IMR-90 (cell line): ENCODE measurements at regions not wholly inside any gene's neighbourhood (a gene's known extent, or its start where the extent isn't known, plus 50 kb on each side); places are given as distances from the start of the nearest gene placed in this dataset.
"Not testable (repeated sequence)": the region's sequence is repeated elsewhere in the genome, so short reads cannot be mapped to it uniquely, and the experiment has no call there.

Experiments used
- ATAC-seq: fragments of 200-7000 bp; cut with Tn5 transposase; 2 replicates; pipeline ENCODE4 v1.9.1; 2020; ENCODE audit warnings: low read depth, mild to moderate bottlenecking, moderate library complexity
- BruUV-seq: library from RNA; stranded (reverse); fragments of 400-500 nt; replicated peaks from 2 replicates; lab custom pipeline; 2021; lab: Mats Ljungman, UMichigan
- CTCF ChIA-PET: fragments of 300-600 bp; formaldehyde crosslinking; extraction: SDS; loops from one replicate; lab custom pipeline; 2021; ENCODE audit warnings: antibody characterized with exemption; lab: Yijun Ruan, JAX
- POLR2A ChIA-PET: fragments of 300-600 bp; sonication (Branson Sonifier 250); formaldehyde crosslinking; loops from one replicate; lab custom pipeline; 2022; ENCODE audit warnings: antibody characterized with exemption; ENCODE audit not compliant: unreplicated experiment; lab: Charles Lee
- DNase-seq: peaks from one replicate; pipeline ENCODE4 v3.0.0; 2013
- H2AFZ ChIP-seq: replicated peaks from 2 replicates; pipeline ENCODE3; 2013; ENCODE audit warnings: low read length, mild to moderate bottlenecking; ENCODE audit not compliant: poor library complexity
- H2AK5ac ChIP-seq: 2 replicates; pipeline ENCODE4 v1.6.1; 2013; ENCODE audit warnings: low read depth, low read length, inconsistent platforms
- H2AK9ac ChIP-seq: replicated peaks from 2 replicates; pipeline ENCODE3; 2013; ENCODE audit warnings: mild to moderate bottlenecking, low read depth, low read length, moderate library complexity; ENCODE audit not compliant: poor library complexity
- H2BK120ac ChIP-seq: 2 replicates; pipeline ENCODE4 v1.6.1; 2013; ENCODE audit warnings: low read depth, low read length, inconsistent platforms
- H2BK15ac ChIP-seq: 3 replicates; pipeline ENCODE4 v1.6.1; 2013; ENCODE audit warnings: low read depth, low read length, inconsistent platforms
- H2BK20ac ChIP-seq: 2 replicates; pipeline ENCODE4 v1.6.1; 2013; ENCODE audit warnings: low read depth, mild to moderate bottlenecking, inconsistent platforms, low read length, moderate library complexity
- H2BK5ac ChIP-seq: 2 replicates; pipeline ENCODE4 v1.6.1; 2013; ENCODE audit warnings: mild to moderate bottlenecking, low read depth, low read length, inconsistent platforms; ENCODE audit not compliant: poor library complexity, severe bottlenecking
- H3K14ac ChIP-seq: replicated peaks from 2 replicates; pipeline ENCODE4 v1.6.1; 2013; ENCODE audit warnings: low read depth, low read length, inconsistent platforms
- H3K18ac ChIP-seq: 2 replicates; pipeline ENCODE4 v1.6.1; 2013; ENCODE audit warnings: low read depth, low read length, control low read depth
- H3K23ac ChIP-seq: 2 replicates; pipeline ENCODE4 v1.6.1; 2013; ENCODE audit warnings: low read depth, low read length, inconsistent platforms
- H3K27ac ChIP-seq: 2 replicates; pipeline ENCODE4 v1.5.1; 2013; ENCODE audit warnings: mild to moderate bottlenecking, control low read depth, low read length; ENCODE audit not compliant: insufficient read depth
- H3K27me3 ChIP-seq: 2 replicates; pipeline ENCODE4 v1.6.1; 2013; ENCODE audit warnings: low read length; ENCODE audit not compliant: control insufficient read depth, insufficient read depth
- H3K36me3 ChIP-seq: 2 replicates; pipeline ENCODE4 v1.6.1; 2013; ENCODE audit warnings: low read length, mixed read lengths; ENCODE audit not compliant: control insufficient read depth, insufficient read depth
- H3K4ac ChIP-seq: 2 replicates; pipeline ENCODE4 v1.6.1; 2013; ENCODE audit warnings: low read depth, low read length, inconsistent platforms
- H3K4me1 ChIP-seq: 2 replicates; pipeline ENCODE4 v1.6.1; 2013; ENCODE audit warnings: low read length, mixed read lengths; ENCODE audit not compliant: control insufficient read depth, insufficient read depth
- H3K4me2 ChIP-seq: 2 replicates; pipeline ENCODE4 v1.6.1; 2013; ENCODE audit warnings: low read depth, mild to moderate bottlenecking, control low read depth, low read length, moderate library complexity
- H3K4me3 ChIP-seq: 2 replicates; pipeline ENCODE4 v1.5.1; 2013; ENCODE audit warnings: low read depth, mild to moderate bottlenecking, control low read depth, low read length, moderate library complexity; ENCODE audit not compliant: insufficient read depth
- H3K56ac ChIP-seq: 2 replicates; pipeline ENCODE4 v1.6.1; 2013; ENCODE audit warnings: low read length, inconsistent platforms; ENCODE audit not compliant: insufficient read depth; ENCODE audit errors: extremely low read depth
- H3K79me1 ChIP-seq, 2 experiments: 2 replicates each; pipeline ENCODE4 v1.6.1; 2013; ENCODE audit warnings: low read length in 2 of 2, inconsistent platforms in 1 of 2, low read depth in 1 of 2
- H3K9ac ChIP-seq: 2 replicates; pipeline ENCODE4 v1.6.1; 2013; ENCODE audit warnings: low read depth, low read length, control low read depth
- H3K9me1 ChIP-seq: 2 replicates; pipeline ENCODE4 v1.6.1; 2013; ENCODE audit warnings: low read length, inconsistent platforms; ENCODE audit not compliant: insufficient read depth
- H3K9me3 ChIP-seq: 2 replicates; pipeline ENCODE4 v1.6.1; 2013; ENCODE audit warnings: low read length; ENCODE audit not compliant: control insufficient read depth, insufficient read depth
- H4K20me1 ChIP-seq: 2 replicates; pipeline ENCODE4 v1.6.1; 2013; ENCODE audit warnings: low read length, inconsistent platforms; ENCODE audit not compliant: insufficient read depth
- H4K5ac ChIP-seq: 2 replicates; pipeline ENCODE4 v1.6.1; 2013; ENCODE audit warnings: mild to moderate bottlenecking, low read depth, low read length, control low read depth
- H4K8ac ChIP-seq, 2 experiments: 2 replicates each; pipeline ENCODE4 v1.6.1; 2013; ENCODE audit warnings: low read depth in 2 of 2, low read length in 2 of 2, control low read depth in 1 of 2, inconsistent platforms in 1 of 2
- H4K91ac ChIP-seq: 2 replicates; pipeline ENCODE4 v1.6.1; 2013; ENCODE audit warnings: low read depth, low read length, inconsistent platforms; ENCODE audit not compliant: insufficient read depth
- BHLHE40 ChIP-seq: fragments of 150-350 bp; IDR thresholded peaks from 2 replicates; pipeline ENCODE4 v1.6.1; 2016; ENCODE audit warnings: mild to moderate bottlenecking, low read depth, low read length
- MAZ ChIP-seq: IDR thresholded peaks from 2 replicates; pipeline ENCODE4 v1.6.1; 2012; ENCODE audit warnings: low read depth, mild to moderate bottlenecking, low read length, improper control_type of control experiment, moderate library complexity, borderline replicate concordance
- NFE2L2 ChIP-seq: fragments of 150-350 bp; IDR thresholded peaks from 2 replicates; pipeline ENCODE4 v1.6.1; 2016; ENCODE audit warnings: low read depth, mild to moderate bottlenecking, low read length
- POLR2A ChIP-seq: IDR thresholded peaks from 2 replicates; pipeline ENCODE4 v1.6.1; 2012; ENCODE audit warnings: mild to moderate bottlenecking, low read depth, low read length
- RFX5 ChIP-seq: IDR thresholded peaks from 2 replicates; pipeline ENCODE4 v1.8.0; 2012; ENCODE audit warnings: low read depth, mild to moderate bottlenecking, low read length, moderate library complexity
- SMC3 ChIP-seq: fragments of 150-350 bp; IDR thresholded peaks from 2 replicates; pipeline ENCODE4 v1.6.1; 2016; ENCODE audit warnings: low read depth, mild to moderate bottlenecking, antibody characterized with exemption, low read length, moderate library complexity
- USF2 ChIP-seq: fragments of 150-350 bp; IDR thresholded peaks from 2 replicates; pipeline ENCODE4 v1.6.1; 2017; ENCODE audit warnings: mild to moderate bottlenecking, antibody characterized with exemption, low read length, low read depth
- WGBS, 2 experiments: methylation state at CpG; one replicate each; pipeline versions ENCODE4 v1.1.5 to v1.1.7; 2013; ENCODE audit warnings: missing lambda C conversion rate in 2 of 2; ENCODE audit not compliant: insufficient read length in 1 of 2; ENCODE audit errors: extremely low coverage in 2 of 2; 5-methylcytosine and 5-hydroxymethylcytosine counted together
- dilution Hi-C: fragments of 300-500 bp; cut with HindIII; formaldehyde crosslinking; loops from one replicate; pipeline ENCODE4 v1.14.3; 2018; ENCODE audit warnings: low sequenced_read_pairs; ENCODE audit not compliant: unreplicated experiment
- in situ Hi-C: fragments of 300-500 bp; cut with MboI; formaldehyde crosslinking; loops from 3 replicates; pipeline ENCODE4 v1.14.3; 2019; ENCODE audit warnings: low sequenced_read_pairs, inconsistent platforms, mixed read lengths
- intact Hi-C: fragments of 100-400 bp; cut with micrococcal nuclease; formaldehyde crosslinking; loops from 2 replicates; pipeline ENCODE4 v1.10.0; 2022

GRCh38 chr5:159522841-159523240 lies 192.6 kb upstream of the IL12B start:
- Histone ChIP-seq H3K79me1 (no peaks in the 10 kb centered on the region), H3K18ac (no peak overlapping the region), H3K56ac (no peak overlapping the region), H2AFZ (no peak overlapping the region), H3K4ac (no peak overlapping the region), H2BK20ac (no peak overlapping the region), H3K27me3 (peaks cover 5% of the 10 kb centered on the region), H3K23ac (no peak overlapping the region), H3K9ac (no peak overlapping the region), H3K9me1 (no peaks in the 10 kb centered on the region), H3K9me3 (no peaks in the 10 kb centered on the region), H4K5ac (no peak overlapping the region), H2BK15ac (no peak overlapping the region), H3K14ac (no peak overlapping the region), H4K8ac (no peak overlapping the region), H4K91ac (no peak overlapping the region), H3K4me3 (no peak overlapping the region), H2AK9ac (no peak overlapping the region), H3K36me3 (no peaks in the 10 kb centered on the region), H2BK120ac (no peak overlapping the region), H2BK5ac (no peak overlapping the region), H4K20me1 (no peaks in the 10 kb centered on the region), H3K27ac (no peak overlapping the region), H2AK5ac (no peak overlapping the region), H3K4me1 (peaks cover 2% of the 10 kb centered on the region; the same call in 1 of the 2 replicates), H3K4me2 (no peak overlapping the region)
- no TSS peak for BruUV-seq
- no peak for DNase-seq
- POLR2A ChIA-PET = no interaction called here
- ATAC-seq = no peak
- dilution Hi-C loops = no loop called here
- CTCF ChIA-PET = no interaction called here
- in situ Hi-C loops = no loop called here
- WGBS, 2 experiments = no CpG with 5 or more reads among the region's 2 CpGs
- no peak for TF ChIP-seq SMC3
- no peak for TF ChIP-seq USF2
- no peak for TF ChIP-seq POLR2A
- no peak for TF ChIP-seq MAZ
- no peak for TF ChIP-seq RFX5
- TF ChIP-seq BHLHE40 = no peak
- no peak for TF ChIP-seq NFE2L2
- intact Hi-C loops = no loop called here

DNA sequence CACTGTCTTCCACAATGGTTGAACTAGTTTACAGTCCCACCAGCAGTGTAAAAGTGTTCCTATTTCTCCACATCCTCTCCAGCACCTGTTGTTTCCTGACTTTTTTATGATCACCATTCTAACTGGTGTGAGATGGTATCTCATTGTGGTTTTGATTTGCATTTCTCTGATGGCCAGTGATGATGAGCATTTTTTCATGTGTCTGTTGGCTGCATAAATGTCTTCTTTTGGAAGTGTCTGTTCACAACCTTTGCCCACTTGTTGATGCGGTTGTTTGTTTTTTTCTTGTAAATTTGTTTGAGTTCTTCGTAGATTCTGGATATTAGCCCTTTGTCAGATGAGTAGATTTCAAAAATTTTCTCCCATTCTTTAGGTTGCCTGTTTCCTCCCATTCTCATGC lies 194.0 kb upstream of the IL12B start:
- H3K79me1 ChIP-seq, H3K14ac ChIP-seq, H3K4me2 ChIP-seq, H4K8ac ChIP-seq, H3K4me1 ChIP-seq, intact Hi-C loops, H3K9me3 ChIP-seq, H2BK5ac ChIP-seq, ATAC-seq, H4K5ac ChIP-seq, H3K27me3 ChIP-seq, H2BK120ac ChIP-seq, POLR2A ChIA-PET, H3K4ac ChIP-seq, H3K56ac ChIP-seq, H3K18ac ChIP-seq, H3K9me1 ChIP-seq, H3K23ac ChIP-seq, H3K9ac ChIP-seq, H3K4me3 ChIP-seq, DNase-seq, H3K27ac ChIP-seq, H2BK15ac ChIP-seq, H2AFZ ChIP-seq, H4K20me1 ChIP-seq, H2AK9ac ChIP-seq, in situ Hi-C loops, H2BK20ac ChIP-seq, H2AK5ac ChIP-seq, H3K36me3 ChIP-seq, dilution Hi-C loops, CTCF ChIA-PET, BruUV-seq, H4K91ac ChIP-seq: not testable (repeated sequence)
- no CpG with 5 or more reads among the region's 2 CpGs for WGBS, 2 experiments
